H1 (cell line): ENCODE measurements at regions not wholly inside any gene's neighbourhood (a gene's known extent, or its start where the extent isn't known, plus 50 kb on each side); places are given as distances from the start of the nearest gene placed in this dataset.

Source experiments
- CTCF ChIA-PET: fragments of 300-600 bp; sonication (Branson Sonifier 250); formaldehyde crosslinking; loops from one replicate; lab custom pipeline; 2021; ENCODE audit not compliant: partially characterized antibody; lab: Charles Lee
- POLR2A ChIA-PET: fragments of 300-600 bp; sonication (Branson Sonifier 250); formaldehyde crosslinking; loops from one replicate; lab custom pipeline; 2021; ENCODE audit warnings: inconsistent platforms; ENCODE audit not compliant: partially characterized antibody; lab: Charles Lee
- DNase-seq, 2 experiments: peaks; one replicate each; pipeline versions ENCODE4 v3.0.0 to v3.0.0-alpha.2; 2010 to 2022; ENCODE audit warnings: low spot score in 2 of 2, low read depth in 1 of 2, mixed read lengths in 1 of 2
- FAIRE-seq: peaks from 2 replicates; lab custom pipeline; 2011; peaks lifted over from hg19 to GRCh38; lab: Jason Lieb, UNC
- H2AFZ ChIP-seq: 2 replicates; pipeline ENCODE4 v1.8.1; 2012; ENCODE audit warnings: low read length, inconsistent platforms
- H2AK5ac ChIP-seq: 2 replicates; pipeline ENCODE4 v1.6.1; 2013; ENCODE audit warnings: low read depth, low read length
- H2BK120ac ChIP-seq: replicated peaks from 2 replicates; pipeline ENCODE3; 2013; ENCODE audit warnings: low read depth, low read length, inconsistent platforms
- H2BK12ac ChIP-seq: 2 replicates; pipeline ENCODE4 v1.6.1; 2013; ENCODE audit warnings: low read depth, low read length
- H2BK15ac ChIP-seq: 2 replicates; pipeline ENCODE4 v1.6.1; 2013; ENCODE audit warnings: low read length
- H2BK20ac ChIP-seq: 2 replicates; pipeline ENCODE4 v1.6.1; 2013; ENCODE audit warnings: low read length
- H2BK5ac ChIP-seq: 2 replicates; pipeline ENCODE4 v1.6.1; 2013; ENCODE audit warnings: low read depth, low read length
- H3K14ac ChIP-seq: 2 replicates; pipeline ENCODE4 v1.6.1; 2013; ENCODE audit warnings: inconsistent platforms; ENCODE audit not compliant: insufficient read length
- H3K18ac ChIP-seq: 2 replicates; pipeline ENCODE4 v1.6.1; 2013; ENCODE audit warnings: low read length; ENCODE audit errors: extremely low read depth
- H3K23ac ChIP-seq: 2 replicates; pipeline ENCODE4 v1.6.1; 2013; ENCODE audit warnings: inconsistent platforms; ENCODE audit not compliant: insufficient read length
- H3K23me2 ChIP-seq: 2 replicates; pipeline ENCODE4 v1.6.1; 2013; ENCODE audit warnings: low read depth, low read length
- H3K27ac ChIP-seq: 2 replicates; pipeline ENCODE4 v1.6.1; 2011; ENCODE audit warnings: low read depth, low read length, inconsistent platforms
- H3K27me3 ChIP-seq, 4 experiments: replicated peaks in 1 of 4; 1 replicate in 1 of 4; 2 replicates in 3 of 4; pipeline versions ENCODE4 v1.6.1 to v1.8.1; 2011 to 2013; ENCODE audit warnings: low read length in 3 of 4, mild to moderate bottlenecking in 3 of 4, inconsistent platforms in 2 of 4, mixed read lengths in 2 of 4, moderate library complexity in 1 of 4; ENCODE audit not compliant: control insufficient read depth in 3 of 4, insufficient read depth in 3 of 4; ENCODE audit errors: extremely low read depth in 1 of 4
- H3K36me3 ChIP-seq, 4 experiments: 2 replicates each; pipeline versions ENCODE4 v1.6.1 to v1.8.1; 2011 to 2013; ENCODE audit warnings: mild to moderate bottlenecking in 4 of 4, low read length in 3 of 4, moderate library complexity in 2 of 4, control low read depth in 1 of 4, inconsistent platforms in 1 of 4; ENCODE audit not compliant: insufficient read depth in 4 of 4, control insufficient read depth in 2 of 4
- H3K4ac ChIP-seq: replicated peaks from 2 replicates; pipeline ENCODE3; 2013; ENCODE audit warnings: low read length, low read depth, mixed read lengths, inconsistent platforms; ENCODE audit not compliant: insufficient read length
- H3K4me1 ChIP-seq, 4 experiments: replicated peaks in 1 of 4; 1 replicate in 1 of 4; 2 replicates in 3 of 4; pipeline versions ENCODE4 v1.6.1 to v1.8.1; 2011 to 2013; ENCODE audit warnings: low read length in 3 of 4, inconsistent platforms in 2 of 4, mixed read lengths in 1 of 4; ENCODE audit not compliant: insufficient read depth in 4 of 4, control insufficient read depth in 3 of 4
- H3K4me2 ChIP-seq, 2 experiments: 2 replicates each; pipeline versions ENCODE4 v1.6.1 to v1.8.1; 2011 to 2013; ENCODE audit warnings: low read depth in 2 of 2, low read length in 2 of 2, control low read depth in 1 of 2, inconsistent platforms in 1 of 2, mild to moderate bottlenecking in 1 of 2; ENCODE audit not compliant: insufficient read depth in 1 of 2
- H3K4me3 ChIP-seq, 4 experiments: fragments of 200-600, 300-600 bp in 1 of 4; sonication (generic), shearing (Covaris generic), sonication (Bioruptor Twin) in 1 of 4; 2 replicates each; pipeline versions ENCODE4 v1.5.1 to v1.8.1; 2011 to 2016; ENCODE audit warnings: low read length in 4 of 4, low read depth in 3 of 4, control low read depth in 2 of 4, inconsistent platforms in 2 of 4, mild to moderate bottlenecking in 2 of 4, mixed read lengths in 1 of 4, moderate library complexity in 1 of 4; ENCODE audit not compliant: insufficient read depth in 2 of 4; ENCODE audit errors: extremely low read depth in 1 of 4
- H3K56ac ChIP-seq: replicated peaks from 2 replicates; pipeline ENCODE3; 2013; ENCODE audit warnings: low read depth, mild to moderate bottlenecking, mixed read lengths, low read length, inconsistent platforms; ENCODE audit not compliant: insufficient read length
- H3K79me1 ChIP-seq: 2 replicates; pipeline ENCODE4 v1.6.1; 2013; ENCODE audit warnings: low read depth, low read length, control low read depth
- H3K79me2 ChIP-seq, 2 experiments: 2 replicates each; pipeline versions ENCODE4 v1.6.1 to v1.8.1; 2012 to 2013; ENCODE audit warnings: low read length in 2 of 2, mild to moderate bottlenecking in 2 of 2, inconsistent platforms in 1 of 2; ENCODE audit not compliant: insufficient read depth in 2 of 2, control insufficient read depth in 1 of 2
- H3K9ac ChIP-seq, 4 experiments: replicated peaks in 1 of 4; 1 replicate in 1 of 4; 2 replicates in 3 of 4; pipeline versions ENCODE4 v1.6.1 to v1.8.1; 2011 to 2013; ENCODE audit warnings: low read depth in 3 of 4, low read length in 3 of 4, control low read depth in 2 of 4, mild to moderate bottlenecking in 2 of 4, moderate library complexity in 2 of 4, inconsistent platforms in 1 of 4; ENCODE audit errors: extremely low read depth in 1 of 4
- H3K9me3 ChIP-seq, 2 experiments: 2 replicates each; pipeline versions ENCODE4 v1.6.1 to v1.8.1; 2012 to 2013; ENCODE audit warnings: mild to moderate bottlenecking in 2 of 2, moderate library complexity in 2 of 2, control low read depth in 1 of 2, inconsistent platforms in 1 of 2, low read depth in 1 of 2, low read length in 1 of 2, mixed read lengths in 1 of 2; ENCODE audit not compliant: insufficient read depth in 2 of 2
- H4K20me1 ChIP-seq, 2 experiments: replicated peaks in 1 of 2; 2 replicates each; pipeline versions ENCODE3 to v1.8.1; 2011 to 2013; ENCODE audit warnings: inconsistent platforms in 2 of 2, low read length in 2 of 2, mild to moderate bottlenecking in 1 of 2; ENCODE audit not compliant: insufficient read depth in 2 of 2, control insufficient read depth in 1 of 2
- H4K5ac ChIP-seq: 2 replicates; pipeline ENCODE4 v1.6.1; 2013; ENCODE audit warnings: low read length, low read depth, mixed read lengths, inconsistent platforms; ENCODE audit not compliant: insufficient read length
- H4K8ac ChIP-seq: 2 replicates; pipeline ENCODE4 v1.8.0; 2013; ENCODE audit warnings: mild to moderate bottlenecking, moderate library complexity, low read length, inconsistent platforms; ENCODE audit not compliant: insufficient read depth; ENCODE audit errors: extremely low read depth
- H4K91ac ChIP-seq: replicated peaks from 2 replicates; pipeline ENCODE3; 2013; ENCODE audit warnings: low read length, mixed read lengths, inconsistent platforms; ENCODE audit not compliant: insufficient read length
- ASH2L ChIP-seq: fragments of 200-600, 300-600 bp; sonication (generic); IDR thresholded peaks from one replicate; pipeline ENCODE4 v1.7.1; 2017; ENCODE audit warnings: low read length
- ATF2 ChIP-seq: IDR thresholded peaks from 2 replicates; pipeline ENCODE4 v1.6.1; 2012; ENCODE audit warnings: low read length, inconsistent platforms
- CEBPB ChIP-seq: IDR thresholded peaks from 2 replicates; pipeline ENCODE4 v1.6.1; 2012; ENCODE audit warnings: low read depth, low read length
- CREB1 ChIP-seq: IDR thresholded peaks from 2 replicates; pipeline ENCODE4 v1.6.1; 2012; ENCODE audit warnings: inconsistent platforms
- CTCF ChIP-seq, 3 experiments: IDR thresholded peaks; 1 replicate in 2 of 3; 2 replicates in 1 of 3; pipeline versions ENCODE4 v1.5.1 to v1.6.1; 2011; ENCODE audit warnings: low read length in 3 of 3, mild to moderate bottlenecking in 3 of 3, inconsistent platforms in 2 of 3, low read depth in 1 of 3, moderate library complexity in 1 of 3; ENCODE audit not compliant: insufficient read depth in 1 of 3; ENCODE audit errors: control extremely low read depth in 1 of 3
- PHF8 ChIP-seq: fragments of 200-600 bp; sonication (generic); conservative IDR thresholded peaks from 2 replicates; pipeline ENCODE4 v1.7.1; 2012; ENCODE audit warnings: low read depth, mild to moderate bottlenecking, inconsistent platforms, low read length, moderate library complexity
- POU5F1 ChIP-seq: IDR thresholded peaks from 2 replicates; pipeline ENCODE4 v1.6.1; 2011; ENCODE audit warnings: low read depth, mild to moderate bottlenecking, low read length, moderate library complexity
- RFX5 ChIP-seq: IDR thresholded peaks from 2 replicates; pipeline ENCODE4 v1.6.1; 2011; ENCODE audit warnings: low read depth, low read length, improper control_type of control experiment, borderline replicate concordance
- SP1 ChIP-seq: IDR thresholded peaks from 2 replicates; pipeline ENCODE4 v1.6.1; 2011; ENCODE audit warnings: low read depth, low read length
- SUZ12 ChIP-seq: fragments of 200-600 bp; sonication (generic); IDR thresholded peaks from 2 replicates; pipeline ENCODE4 v1.6.1; 2012; ENCODE audit warnings: mild to moderate bottlenecking, inconsistent platforms, low read length, moderate library complexity, mixed read lengths
- YY1 ChIP-seq: IDR thresholded peaks from 2 replicates; pipeline ENCODE4 v1.6.1; 2011; ENCODE audit warnings: low read depth, mild to moderate bottlenecking, low read length
- WGBS, 2 experiments: shearing (Covaris generic) in 1 of 2; methylation state at CpG; one replicate each; pipeline versions ENCODE4 v1.1.6 to v1.1.7; 2013 to 2015; ENCODE audit warnings: low lambda C conversion rate in 2 of 2, mixed read lengths in 2 of 2, inconsistent platforms in 1 of 2, low coverage in 1 of 2, missing lambda C conversion rate in 1 of 2; ENCODE audit not compliant: insufficient replicate concordance in 2 of 2, insufficient coverage in 1 of 2, insufficient read length in 1 of 2; ENCODE audit errors: extremely low coverage in 1 of 2, missing lambda C conversion rate in 1 of 2; 5-methylcytosine and 5-hydroxymethylcytosine counted together

GRCh38 chr6:14943116-14943515 is 302.8 kb upstream of the JARID2 start:
- 91% methylated on average over 3 of the region's 3 CpGs; no CpG with 5 or more reads in 1 of the 2 experiments for WGBS, 2 experiments
- TF ChIP-seq SP1 (no peak), RFX5 (no peak), CREB1 (no peak), SUZ12 (no peak), YY1 (no peak), ASH2L (no peak), PHF8 (no peak), ATF2 (no peak), POU5F1 (no peak), CEBPB (no peak), CTCF (IDR thresholded peaks at IDR 0.05; ENCODE audit: control extremely low read depth in 1 of 3, insufficient read depth in 1 of 3, low read depth in 1 of 3, low read length in 3 of 3) (no peak)
- H3K27me3 ChIP-seq: no peaks in the 10 kb centered on the region
- no peak overlapping the region for H4K5ac ChIP-seq
- no peak overlapping the region for H2BK120ac ChIP-seq
- H2BK20ac ChIP-seq: no peak overlapping the region
- H3K79me2 ChIP-seq: no peaks in the 10 kb centered on the region
- no peak overlapping the region for H2BK15ac ChIP-seq
- no peak overlapping the region for H3K4me2 ChIP-seq
- no peak overlapping the region for H4K8ac ChIP-seq
- no peak overlapping the region for H3K23ac ChIP-seq
- no peak overlapping the region for H3K9ac ChIP-seq
- no peak overlapping the region for H3K56ac ChIP-seq
- no peak overlapping the region for H2BK12ac ChIP-seq
- ChIA-PET CTCF (interaction anchor here (1.5 kb wide), 1 partner anchor 9 kb away, joined by 7 read pairs; no protein-coding TSS in a partner anchor), POLR2A (no interaction called here)
- no peaks in the 10 kb centered on the region for H3K23me2 ChIP-seq
- no peak overlapping the region for H3K27ac ChIP-seq
- no peaks in the 10 kb centered on the region for H4K20me1 ChIP-seq
- H3K79me1 ChIP-seq: 0 out of 2 replicates have a peak, but pooled peaks cover 2% of the 10 kb centered on the region
- no peak overlapping the region for H2AK5ac ChIP-seq
- FAIRE-seq (no peak), DNase-seq (no peak)
- H2AFZ ChIP-seq: no peak overlapping the region
- H3K36me3 ChIP-seq: no peaks in the 10 kb centered on the region
- H3K4me1 ChIP-seq: no peaks in the 10 kb centered on the region
- H3K14ac ChIP-seq: no peak overlapping the region
- H4K91ac ChIP-seq: no peak overlapping the region
- H3K18ac ChIP-seq: no peak overlapping the region
- H3K9me3 ChIP-seq: no peaks in the 10 kb centered on the region
- no peak overlapping the region for H3K4me3 ChIP-seq
- no peak overlapping the region for H2BK5ac ChIP-seq
- H3K4ac ChIP-seq: no peak overlapping the region
